ENCODE measurements at regions not wholly inside any gene's neighbourhood (a gene's known extent, or its start where the extent isn't known, plus 50 kb on each side); places are given as distances from the start of the nearest gene placed in this dataset.

DNA sequence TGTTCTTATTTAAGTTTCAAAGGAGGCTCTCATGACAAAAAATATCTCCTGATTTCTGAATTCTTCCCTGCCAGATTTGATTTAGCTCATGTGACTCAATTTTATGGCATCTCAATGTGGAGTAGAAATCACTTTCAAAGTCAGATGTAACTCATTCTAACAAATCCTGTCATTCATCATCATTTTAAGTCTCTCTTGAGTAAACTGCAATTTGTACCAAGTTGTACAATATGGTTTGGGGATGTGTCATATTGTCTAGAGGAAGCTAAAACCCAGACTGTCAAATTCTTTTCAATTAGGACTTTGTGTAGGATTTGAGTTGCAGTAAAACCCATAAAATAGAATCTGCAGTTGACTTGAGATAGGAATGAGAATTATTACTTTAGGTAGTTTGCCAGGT, 2101.0 kb downstream of the NCAM2 start:
- TF ChIP-seq, protein P1, sequence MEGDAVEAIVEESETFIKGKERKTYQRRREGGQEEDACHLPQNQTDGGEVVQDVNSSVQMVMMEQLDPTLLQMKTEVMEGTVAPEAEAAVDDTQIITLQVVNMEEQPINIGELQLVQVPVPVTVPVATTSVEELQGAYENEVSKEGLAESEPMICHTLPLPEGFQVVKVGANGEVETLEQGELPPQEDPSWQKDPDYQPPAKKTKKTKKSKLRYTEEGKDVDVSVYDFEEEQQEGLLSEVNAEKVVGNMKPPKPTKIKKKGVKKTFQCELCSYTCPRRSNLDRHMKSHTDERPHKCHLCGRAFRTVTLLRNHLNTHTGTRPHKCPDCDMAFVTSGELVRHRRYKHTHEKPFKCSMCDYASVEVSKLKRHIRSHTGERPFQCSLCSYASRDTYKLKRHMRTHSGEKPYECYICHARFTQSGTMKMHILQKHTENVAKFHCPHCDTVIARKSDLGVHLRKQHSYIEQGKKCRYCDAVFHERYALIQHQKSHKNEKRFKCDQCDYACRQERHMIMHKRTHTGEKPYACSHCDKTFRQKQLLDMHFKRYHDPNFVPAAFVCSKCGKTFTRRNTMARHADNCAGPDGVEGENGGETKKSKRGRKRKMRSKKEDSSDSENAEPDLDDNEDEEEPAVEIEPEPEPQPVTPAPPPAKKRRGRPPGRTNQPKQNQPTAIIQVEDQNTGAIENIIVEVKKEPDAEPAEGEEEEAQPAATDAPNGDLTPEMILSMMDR (IDR thresholded peaks at IDR 0.05) = no peak
- TF ChIP-seq POLR2A (IDR thresholded peaks at IDR 0.05) = no peak

All from uterus (tissue), 2 donors.